ENCODE measurements at regions not wholly inside any gene's neighbourhood (a gene's known extent, or its start where the extent isn't known, plus 50 kb on each side); places are given as distances from the start of the nearest gene placed in this dataset.

DNA sequence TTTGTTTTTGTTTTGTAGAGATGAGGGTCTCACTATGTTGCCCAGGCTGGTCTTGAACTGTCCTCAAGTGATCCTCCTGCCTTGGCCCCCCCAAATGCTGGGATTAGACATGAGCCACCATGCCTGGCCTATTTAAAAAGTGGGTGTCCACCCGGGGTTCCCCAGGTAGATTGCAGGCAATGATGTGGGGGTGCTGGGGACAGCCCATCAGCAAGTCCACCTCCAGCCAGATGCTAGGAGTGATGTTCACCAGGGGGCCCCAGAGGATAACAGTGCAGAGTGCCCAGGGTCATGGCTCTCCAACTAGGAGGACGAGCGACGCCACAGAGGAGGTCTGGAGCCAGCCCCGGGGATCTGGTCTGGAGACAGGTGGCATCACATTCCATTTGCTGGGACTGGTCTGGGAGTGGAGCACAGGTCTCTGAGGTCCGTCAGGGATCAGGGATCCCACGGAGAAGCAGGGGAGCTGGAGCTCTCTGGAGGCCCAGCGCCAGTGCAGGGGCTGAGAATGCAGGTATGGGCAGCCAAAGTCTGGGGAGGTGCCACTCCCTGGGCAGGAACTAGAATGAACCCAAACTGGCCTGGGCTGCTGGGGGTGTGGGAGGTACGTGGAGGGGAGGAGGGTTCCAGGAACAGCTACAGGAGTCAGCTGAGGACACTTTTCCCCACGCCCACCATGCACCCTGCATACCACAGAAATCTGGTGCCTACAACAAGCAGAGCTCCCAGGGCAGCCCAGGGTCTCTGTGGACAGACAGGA is 51.2 kb upstream of the PCSK6 start:
- peaks cover 0 to 6% of the 10 kb centered on the region in 2 donors for H3K9me3 ChIP-seq (ENCODE audit: control insufficient read depth in 2 of 2, low read length in 2 of 2)
- peaks cover 0 to 2% of the 10 kb centered on the region in 2 donors for H3K27me3 ChIP-seq (ENCODE audit: control insufficient read depth in 1 of 2, insufficient read depth in 2 of 2, low read length in 2 of 2)
- no peak overlapping the region for H3K27ac ChIP-seq (ENCODE audit: low read length)
- no peak overlapping the region for H3K9ac ChIP-seq (ENCODE audit: low read length in 2 of 2)
- H3K4me1 ChIP-seq (ENCODE audit: control insufficient read depth, insufficient read depth, low read length): peaks cover 10% of the 10 kb centered on the region
- no peaks in the 10 kb centered on the region for H3K36me3 ChIP-seq (ENCODE audit: control insufficient read depth in 2 of 2, insufficient read depth in 2 of 2, low read length in 2 of 2)
- no peak overlapping the region for H3K4me3 ChIP-seq (ENCODE audit: low read length in 2 of 2)

DNA sequence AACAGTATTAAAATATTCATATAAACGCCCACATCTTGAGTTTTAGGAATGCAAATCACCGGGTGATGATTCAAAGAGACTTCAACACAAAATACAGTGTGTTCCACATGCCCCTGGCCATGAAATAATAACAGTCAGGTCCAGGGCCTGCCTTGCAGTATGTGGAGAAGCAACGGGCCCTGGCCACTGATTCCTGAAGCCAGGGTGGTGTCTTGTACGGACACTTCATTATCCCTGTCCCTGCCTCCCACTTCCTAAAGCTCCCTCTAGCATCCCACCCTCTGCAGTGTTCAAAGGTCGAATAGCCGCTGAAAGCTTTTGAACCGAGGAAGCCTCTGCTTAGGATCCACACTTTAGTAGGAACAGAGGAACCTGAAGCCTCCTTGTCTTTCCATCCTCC is 50.4 kb upstream of the PCSK6 start:
- Histone ChIP-seq H3K27me3 (ENCODE audit: control insufficient read depth in 1 of 2, insufficient read depth in 2 of 2, low read length in 2 of 2) (no peaks in the 10 kb centered on the region), H3K27ac (ENCODE audit: low read length) (no peak overlapping the region)

DNA sequence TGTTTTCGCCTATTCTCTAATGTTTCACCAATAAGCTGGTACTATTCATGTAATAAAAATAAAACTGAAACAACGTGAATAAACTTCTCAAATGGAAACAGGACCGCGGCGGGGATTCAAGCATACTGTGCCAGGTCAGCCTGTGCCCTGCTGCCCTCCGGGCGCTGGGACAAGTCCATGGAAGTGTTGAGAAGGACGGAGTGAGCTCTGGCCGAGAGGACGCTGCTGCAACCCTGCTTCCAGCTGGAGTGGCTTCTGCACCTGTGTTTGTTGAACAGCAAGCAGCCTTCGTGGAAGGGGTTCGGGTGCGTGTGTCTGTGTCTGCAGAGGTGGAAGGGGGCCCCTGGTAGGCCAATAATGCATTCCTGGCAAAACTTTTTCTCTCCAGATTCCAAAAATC is 50.0 kb upstream of the PCSK6 start:
- H3K9ac ChIP-seq (ENCODE audit: low read length in 2 of 2): no peak overlapping the region
- H3K9me3 ChIP-seq (ENCODE audit: control insufficient read depth in 2 of 2, low read length in 2 of 2): peaks cover 0 to 6% of the 10 kb centered on the region in 2 donors
- no peak overlapping the region for H3K4me3 ChIP-seq (ENCODE audit: low read length in 2 of 2)
- H3K36me3 ChIP-seq (ENCODE audit: control insufficient read depth in 2 of 2, insufficient read depth in 2 of 2, low read length in 2 of 2): no peaks in the 10 kb centered on the region
- H3K27me3 ChIP-seq (ENCODE audit: control insufficient read depth in 1 of 2, insufficient read depth in 2 of 2, low read length in 2 of 2): no peaks in the 10 kb centered on the region
- peaks cover 10% of the 10 kb centered on the region for H3K4me1 ChIP-seq (ENCODE audit: control insufficient read depth, insufficient read depth, low read length)
- H3K27ac ChIP-seq (ENCODE audit: low read length): no peak overlapping the region

More for the DNA sequence above, 50.4 kb upstream of the PCSK6 start:
- Histone ChIP-seq H3K9ac (ENCODE audit: low read length in 2 of 2) (no peak overlapping the region), H3K9me3 (ENCODE audit: control insufficient read depth in 2 of 2, low read length in 2 of 2) (peaks cover 0 to 6% of the 10 kb centered on the region in 2 donors), H3K36me3 (ENCODE audit: control insufficient read depth in 2 of 2, insufficient read depth in 2 of 2, low read length in 2 of 2) (no peaks in the 10 kb centered on the region), H3K4me1 (ENCODE audit: control insufficient read depth, insufficient read depth, low read length) (peaks cover 10% of the 10 kb centered on the region), H3K4me3 (ENCODE audit: low read length in 2 of 2) (no peak overlapping the region)
